SK-N-SH (cell line): ENCODE measurements at regions not wholly inside any gene's neighbourhood (a gene's known extent, or its start where the extent isn't known, plus 50 kb on each side); places are given as distances from the start of the nearest gene placed in this dataset.

ENCODE experiments used
- CTCF ChIA-PET: fragments of 300-600, 350-600 bp; formaldehyde crosslinking; extraction: SDS; loops from one replicate; lab custom pipeline; 2021; lab: Yijun Ruan, JAX
- POLR2A ChIA-PET: fragments of 350-600 bp; sonication (Branson Sonifier 250); formaldehyde crosslinking; extraction: SDS; loops from one replicate; lab custom pipeline; 2020; ENCODE audit warnings: antibody characterized with exemption, inconsistent platforms; lab: Yijun Ruan, JAX
- DNase-seq: peaks from one replicate; pipeline ENCODE4 v3.0.0; 2012
- H2AFZ ChIP-seq: fragments of 200-600 bp; sonication (generic); 2 replicates; pipeline ENCODE4 v1.8.1; 2016; ENCODE audit warnings: antibody characterized with exemption, mild to moderate bottlenecking, low read depth
- H3F3A ChIP-seq: fragments of 200-600 bp; sonication (generic); replicated peaks from 2 replicates; pipeline ENCODE3; 2016; ENCODE audit warnings: antibody characterized with exemption, mild to moderate bottlenecking; ENCODE audit not compliant: insufficient read depth
- H3K27ac ChIP-seq, 2 experiments: fragments of 200-500 bp in 1 of 2; fragments of 200-600 bp in 1 of 2; sonication (Bioruptor generic) in 1 of 2; sonication (generic), shearing (Covaris generic) in 1 of 2; 2 replicates each; pipeline versions ENCODE4 v1.5.1 to v1.6.1; 2014 to 2016; ENCODE audit warnings: low read depth in 2 of 2, inconsistent platforms in 1 of 2, low read length in 1 of 2, mild to moderate bottlenecking in 1 of 2, mixed read lengths in 1 of 2
- H3K27me3 ChIP-seq: fragments of 200-600 bp; sonication (generic), shearing (Covaris generic); 2 replicates; pipeline ENCODE4 v1.6.1; 2016; ENCODE audit warnings: mixed run types; ENCODE audit not compliant: insufficient read depth
- H3K36me3 ChIP-seq, 2 experiments: fragments of 200-500 bp in 1 of 2; fragments of 200-600 bp in 1 of 2; sonication (Bioruptor generic) in 1 of 2; sonication (generic) in 1 of 2; replicated peaks in 1 of 2; 2 replicates each; pipeline versions ENCODE3 to v1.5.1; 2014 to 2016; ENCODE audit warnings: low read length in 1 of 2, mild to moderate bottlenecking in 1 of 2; ENCODE audit not compliant: insufficient read depth in 2 of 2, control insufficient read depth in 1 of 2
- H3K4me1 ChIP-seq, 2 experiments: fragments of 200-500 bp in 1 of 2; fragments of 200-600 bp in 1 of 2; sonication (Bioruptor generic) in 1 of 2; sonication (generic), shearing (Covaris generic) in 1 of 2; 2 replicates each; pipeline versions ENCODE4 v1.5.1 to v1.6.1; 2014 to 2016; ENCODE audit warnings: low read depth in 1 of 2, low read length in 1 of 2, mixed run types in 1 of 2; ENCODE audit not compliant: insufficient read depth in 2 of 2, control insufficient read depth in 1 of 2
- H3K4me2 ChIP-seq: fragments of 200-600 bp; sonication (generic), shearing (Covaris generic); 2 replicates; pipeline ENCODE4 v1.6.1; 2017; ENCODE audit warnings: mixed run types
- H3K4me3 ChIP-seq, 2 experiments: fragments of 200-500 bp in 1 of 2; fragments of 200-600 bp in 1 of 2; sonication (Bioruptor generic) in 1 of 2; sonication (generic), shearing (Covaris generic) in 1 of 2; 2 replicates each; pipeline versions ENCODE4 v1.5.1 to v1.8.1; 2014 to 2016; ENCODE audit warnings: low read depth in 2 of 2, inconsistent platforms in 1 of 2, low read length in 1 of 2, mild to moderate bottlenecking in 1 of 2, mixed read lengths in 1 of 2, moderate library complexity in 1 of 2
- H3K79me2 ChIP-seq: fragments of 200-600 bp; sonication (generic); 2 replicates; pipeline ENCODE4 v1.8.1; 2017; ENCODE audit warnings: mild to moderate bottlenecking; ENCODE audit not compliant: insufficient read depth
- H3K9ac ChIP-seq: fragments of 200-600 bp; sonication (generic); 2 replicates; pipeline ENCODE4 v1.6.1; 2017; ENCODE audit warnings: mixed run types
- H3K9me2 ChIP-seq: fragments of 200-600 bp; sonication (generic); 2 replicates; pipeline ENCODE4 v1.6.1; 2017; ENCODE audit warnings: mixed run types
- H3K9me3 ChIP-seq: fragments of 200-600 bp; sonication (generic); 2 replicates; pipeline ENCODE4 v1.6.1; 2017; ENCODE audit warnings: mixed run types, mild to moderate bottlenecking, moderate library complexity
- H4K20me1 ChIP-seq: fragments of 200-600 bp; sonication (generic); 2 replicates; pipeline ENCODE4 v1.6.1; 2017; ENCODE audit warnings: mild to moderate bottlenecking, mixed run types; ENCODE audit not compliant: insufficient read depth
- CHD2 ChIP-seq: fragments of 150-350 bp; IDR thresholded peaks from 2 replicates; pipeline ENCODE4 v1.6.1; 2018; ENCODE audit warnings: low read length; ENCODE audit not compliant: partially characterized antibody
- ELF1 ChIP-seq: IDR thresholded peaks from 2 replicates; pipeline ENCODE4 v1.4.0; 2012
- EP300 ChIP-seq, 2 experiments: IDR thresholded peaks; 2 replicates each; pipeline versions ENCODE4 v1.4.0 to v1.6.1; 2012; ENCODE audit warnings: borderline replicate concordance in 1 of 2, low read depth in 1 of 2, low read length in 1 of 2
- GABPA ChIP-seq: IDR thresholded peaks from 2 replicates; pipeline ENCODE4 v1.4.0; 2012; ENCODE audit warnings: low read depth, mild to moderate bottlenecking
- GATA2 ChIP-seq: sonication (generic); formaldehyde crosslinking; IDR thresholded peaks from 2 replicates; pipeline ENCODE4 v1.5.0; 2020; ENCODE audit warnings: mild to moderate bottlenecking, missing genetic modification reagents
- MEF2A ChIP-seq: IDR thresholded peaks from 2 replicates; pipeline ENCODE4 v1.4.0; 2012; ENCODE audit warnings: low read depth, borderline replicate concordance
- MXI1 ChIP-seq: IDR thresholded peaks from 2 replicates; pipeline ENCODE4 v1.6.1; 2012; ENCODE audit warnings: mild to moderate bottlenecking, low read depth, low read length, improper control_type of control experiment
- NRF1 ChIP-seq: IDR thresholded peaks from 2 replicates; pipeline ENCODE4 v1.6.1; 2012; ENCODE audit warnings: low read depth, mild to moderate bottlenecking, low read length
- RAD21 ChIP-seq: IDR thresholded peaks from 2 replicates; pipeline ENCODE4 v1.6.1; 2012; ENCODE audit warnings: mild to moderate bottlenecking, low read length
- RCOR1 ChIP-seq: fragments of 150-350 bp; IDR thresholded peaks from 2 replicates; pipeline ENCODE4 v1.6.1; 2017; ENCODE audit warnings: antibody characterized with exemption, low read length
- RFX5 ChIP-seq: IDR thresholded peaks from 2 replicates; pipeline ENCODE4 v1.6.1; 2012; ENCODE audit warnings: mild to moderate bottlenecking, improper control_type of control experiment, low read length
- RXRA ChIP-seq: IDR thresholded peaks from 2 replicates; pipeline ENCODE4 v1.4.0; 2012; ENCODE audit warnings: low read depth, mild to moderate bottlenecking, borderline replicate concordance
- SMC3 ChIP-seq: IDR thresholded peaks from 2 replicates; pipeline ENCODE4 v1.6.1; 2012; ENCODE audit warnings: low read depth, low read length, improper control_type of control experiment
- TCF12 ChIP-seq: IDR thresholded peaks from 2 replicates; pipeline ENCODE4 v1.4.0; 2012
- TEAD4 ChIP-seq: IDR thresholded peaks from 2 replicates; pipeline ENCODE4 v1.4.0; 2012; ENCODE audit warnings: mild to moderate bottlenecking, borderline replicate concordance; ENCODE audit not compliant: insufficient read depth
- YY1 ChIP-seq: IDR thresholded peaks from 2 replicates; pipeline ENCODE4 v1.4.0; 2012; ENCODE audit warnings: low read depth, mild to moderate bottlenecking
- ZBTB33 ChIP-seq: IDR thresholded peaks from 2 replicates; pipeline ENCODE4 v1.4.0; 2012; ENCODE audit warnings: low read depth, borderline replicate concordance
- WGBS: methylation state at CpG from one replicate; pipeline ENCODE4 v1.1.6; 2017; ENCODE audit warnings: low lambda C conversion rate; 5-methylcytosine and 5-hydroxymethylcytosine counted together
- TF ChIP-seq, protein P1 (sequence below): IDR thresholded peaks from 2 replicates; pipeline ENCODE4 v1.4.0; 2012; ENCODE audit warnings: low read depth, borderline replicate concordance
- TF ChIP-seq, protein P2 (sequence below): IDR thresholded peaks from 2 replicates; pipeline ENCODE4 v1.6.1; 2012; ENCODE audit warnings: mild to moderate bottlenecking, low read depth, low read length, moderate library complexity

- Histone ChIP-seq H3K9ac (no peak overlapping the region), H3K27me3 (no peaks in the 10 kb centered on the region), H3K79me2 (no peaks in the 10 kb centered on the region), H3K9me2 (no peaks in the 10 kb centered on the region), H3K4me3 (no peak overlapping the region), H3K4me2 (no peak overlapping the region), H2AFZ (no peak overlapping the region), H3K36me3 (no peaks in the 10 kb centered on the region), H3K4me1 (no peaks in the 10 kb centered on the region), H4K20me1 (no peaks in the 10 kb centered on the region), H3K9me3 (no peaks in the 10 kb centered on the region), H3K27ac (no peak overlapping the region)
- ChIA-PET CTCF (interaction anchor here (1.0 to 9.7 kb wide), 2 partner anchors 12 to 61 kb away, joined by 3 to 56 read pairs; no protein-coding TSS in a partner anchor), POLR2A (no interaction called here)
- no peak for DNase-seq
- 52% methylated on average over 2 of the region's 2 CpGs for WGBS
- TF ChIP-seq, protein P1, sequence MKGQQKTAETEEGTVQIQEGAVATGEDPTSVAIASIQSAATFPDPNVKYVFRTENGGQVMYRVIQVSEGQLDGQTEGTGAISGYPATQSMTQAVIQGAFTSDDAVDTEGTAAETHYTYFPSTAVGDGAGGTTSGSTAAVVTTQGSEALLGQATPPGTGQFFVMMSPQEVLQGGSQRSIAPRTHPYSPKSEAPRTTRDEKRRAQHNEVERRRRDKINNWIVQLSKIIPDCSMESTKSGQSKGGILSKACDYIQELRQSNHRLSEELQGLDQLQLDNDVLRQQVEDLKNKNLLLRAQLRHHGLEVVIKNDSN, result no peak
- TF ChIP-seq MXI1 (no peak), SMC3 (no peak), NRF1 (no peak), ELF1 (no peak), RAD21 (no peak), RFX5 (no peak), GATA2 (no peak), RCOR1 (no peak), MEF2A (no peak), TCF12 (no peak), RXRA (no peak)
- TF ChIP-seq, protein P2, sequence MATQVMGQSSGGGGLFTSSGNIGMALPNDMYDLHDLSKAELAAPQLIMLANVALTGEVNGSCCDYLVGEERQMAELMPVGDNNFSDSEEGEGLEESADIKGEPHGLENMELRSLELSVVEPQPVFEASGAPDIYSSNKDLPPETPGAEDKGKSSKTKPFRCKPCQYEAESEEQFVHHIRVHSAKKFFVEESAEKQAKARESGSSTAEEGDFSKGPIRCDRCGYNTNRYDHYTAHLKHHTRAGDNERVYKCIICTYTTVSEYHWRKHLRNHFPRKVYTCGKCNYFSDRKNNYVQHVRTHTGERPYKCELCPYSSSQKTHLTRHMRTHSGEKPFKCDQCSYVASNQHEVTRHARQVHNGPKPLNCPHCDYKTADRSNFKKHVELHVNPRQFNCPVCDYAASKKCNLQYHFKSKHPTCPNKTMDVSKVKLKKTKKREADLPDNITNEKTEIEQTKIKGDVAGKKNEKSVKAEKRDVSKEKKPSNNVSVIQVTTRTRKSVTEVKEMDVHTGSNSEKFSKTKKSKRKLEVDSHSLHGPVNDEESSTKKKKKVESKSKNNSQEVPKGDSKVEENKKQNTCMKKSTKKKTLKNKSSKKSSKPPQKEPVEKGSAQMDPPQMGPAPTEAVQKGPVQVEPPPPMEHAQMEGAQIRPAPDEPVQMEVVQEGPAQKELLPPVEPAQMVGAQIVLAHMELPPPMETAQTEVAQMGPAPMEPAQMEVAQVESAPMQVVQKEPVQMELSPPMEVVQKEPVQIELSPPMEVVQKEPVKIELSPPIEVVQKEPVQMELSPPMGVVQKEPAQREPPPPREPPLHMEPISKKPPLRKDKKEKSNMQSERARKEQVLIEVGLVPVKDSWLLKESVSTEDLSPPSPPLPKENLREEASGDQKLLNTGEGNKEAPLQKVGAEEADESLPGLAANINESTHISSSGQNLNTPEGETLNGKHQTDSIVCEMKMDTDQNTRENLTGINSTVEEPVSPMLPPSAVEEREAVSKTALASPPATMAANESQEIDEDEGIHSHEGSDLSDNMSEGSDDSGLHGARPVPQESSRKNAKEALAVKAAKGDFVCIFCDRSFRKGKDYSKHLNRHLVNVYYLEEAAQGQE, result no peak
- TF ChIP-seq, all 33 proteins: peak for 0
- no peaks in the 10 kb centered on the region for H3F3A ChIP-seq
Observed at GRCh38 chr20:52251827-52252226, 60.2 kb upstream of the ZFP64 start.

DNA sequence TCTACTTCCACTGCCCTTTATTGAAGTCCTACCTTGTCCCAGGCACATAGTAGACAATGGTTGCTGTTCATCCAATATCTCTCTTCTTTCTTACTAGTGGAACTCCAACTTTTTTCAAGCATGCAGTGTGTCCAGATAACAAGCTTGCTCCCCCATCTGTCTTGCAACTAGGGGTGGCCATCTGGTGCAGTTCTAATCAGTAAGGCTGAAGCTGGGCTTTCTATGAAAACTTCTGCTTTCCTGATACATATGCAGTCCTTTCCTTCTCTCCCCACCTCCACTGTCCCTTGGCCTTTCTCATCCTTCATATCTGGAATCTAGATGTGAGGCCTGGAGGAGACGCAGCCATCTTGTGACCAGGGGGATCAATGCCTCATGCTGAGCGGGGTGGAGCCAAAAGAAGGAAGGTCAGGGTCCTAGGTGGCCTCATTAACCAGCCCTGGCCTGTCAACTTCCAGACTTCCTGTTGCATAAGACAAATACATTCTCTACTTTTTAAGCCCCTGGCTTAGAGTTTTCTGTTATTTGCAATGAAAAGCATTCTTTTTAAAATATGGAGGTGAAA is 59.6 kb upstream of the ZFP64 start:
- H3K27ac ChIP-seq, result no peak overlapping the region
- no peak for TF ChIP-seq TEAD4
- TF ChIP-seq SMC3, result no peak
- no peak for TF ChIP-seq CHD2
- TF ChIP-seq EP300 (IDR thresholded peaks at IDR 0.05; ENCODE audit: borderline replicate concordance in 1 of 2, low read depth in 1 of 2, low read length in 1 of 2), result no peak
- TF ChIP-seq ZBTB33, result no peak
- TF ChIP-seq YY1, result no peak
- no peak for TF ChIP-seq GABPA
- H3K27me3 ChIP-seq, result no peaks in the 10 kb centered on the region
- POLR2A ChIA-PET, result no interaction called here
- no peak overlapping the region for H3K4me2 ChIP-seq
- no peaks in the 10 kb centered on the region for H4K20me1 ChIP-seq
- no peaks in the 10 kb centered on the region for H3K79me2 ChIP-seq
- H3K4me3 ChIP-seq, result no peak overlapping the region
- no peaks in the 10 kb centered on the region for H3K4me1 ChIP-seq
- H3K9me3 ChIP-seq, result no peaks in the 10 kb centered on the region
- H3K9me2 ChIP-seq, result no peaks in the 10 kb centered on the region
- WGBS, result 22% methylated on average over 2 of the region's 2 CpGs
- CTCF ChIA-PET, result interaction anchor here (9.7 kb wide), 1 partner anchor 61 kb away, joined by 56 read pairs; no protein-coding TSS in a partner anchor
- DNase-seq, result no peak
- no peak overlapping the region for H3K9ac ChIP-seq
- no peak overlapping the region for H2AFZ ChIP-seq
- H3F3A ChIP-seq, result no peaks in the 10 kb centered on the region
- H3K36me3 ChIP-seq, result no peaks in the 10 kb centered on the region
